Erythroblast (primary cell): ENCODE measurements at regions not wholly inside any gene's neighbourhood (a gene's known extent, or its start where the extent isn't known, plus 50 kb on each side); places are given as distances from the start of the nearest gene placed in this dataset.

Source experiments
- GATA1 ChIP-seq: IDR thresholded peaks from 2 replicates; pipeline ENCODE4 v1.6.1; 2011; ENCODE audit warnings: low read depth, mild to moderate bottlenecking, control low read depth, low read length, moderate library complexity
- POLR2A ChIP-seq: IDR thresholded peaks from 2 replicates; pipeline ENCODE4 v1.6.1; 2011; ENCODE audit warnings: mild to moderate bottlenecking, low read length

- TF ChIP-seq POLR2A (no peak), GATA1 (no peak)
Observed at GRCh38 chr6:141764388-141764787, 368.3 kb upstream of the GJE1 start.
